SK-N-SH (cell line): ENCODE measurements at regions not wholly inside any gene's neighbourhood (a gene's known extent, or its start where the extent isn't known, plus 50 kb on each side); places are given as distances from the start of the nearest gene placed in this dataset.

Experiments used
- CTCF ChIA-PET: fragments of 300-600, 350-600 bp; formaldehyde crosslinking; extraction: SDS; loops from one replicate; lab custom pipeline; 2021; lab: Yijun Ruan, JAX
- POLR2A ChIA-PET: fragments of 350-600 bp; sonication (Branson Sonifier 250); formaldehyde crosslinking; extraction: SDS; loops from one replicate; lab custom pipeline; 2020; ENCODE audit warnings: antibody characterized with exemption, inconsistent platforms; lab: Yijun Ruan, JAX
- DNase-seq: peaks from one replicate; pipeline ENCODE4 v3.0.0; 2012
- H2AFZ ChIP-seq: fragments of 200-600 bp; sonication (generic); 2 replicates; pipeline ENCODE4 v1.8.1; 2016; ENCODE audit warnings: antibody characterized with exemption, mild to moderate bottlenecking, low read depth
- H3F3A ChIP-seq: fragments of 200-600 bp; sonication (generic); replicated peaks from 2 replicates; pipeline ENCODE3; 2016; ENCODE audit warnings: antibody characterized with exemption, mild to moderate bottlenecking; ENCODE audit not compliant: insufficient read depth
- H3K27ac ChIP-seq, 2 experiments: fragments of 200-500 bp in 1 of 2; fragments of 200-600 bp in 1 of 2; sonication (Bioruptor generic) in 1 of 2; sonication (generic), shearing (Covaris generic) in 1 of 2; 2 replicates each; pipeline versions ENCODE4 v1.5.1 to v1.6.1; 2014 to 2016; ENCODE audit warnings: low read depth in 2 of 2, inconsistent platforms in 1 of 2, low read length in 1 of 2, mild to moderate bottlenecking in 1 of 2, mixed read lengths in 1 of 2
- H3K27me3 ChIP-seq: fragments of 200-600 bp; sonication (generic), shearing (Covaris generic); 2 replicates; pipeline ENCODE4 v1.6.1; 2016; ENCODE audit warnings: mixed run types; ENCODE audit not compliant: insufficient read depth
- H3K36me3 ChIP-seq, 2 experiments: fragments of 200-500 bp in 1 of 2; fragments of 200-600 bp in 1 of 2; sonication (Bioruptor generic) in 1 of 2; sonication (generic) in 1 of 2; replicated peaks in 1 of 2; 2 replicates each; pipeline versions ENCODE3 to v1.5.1; 2014 to 2016; ENCODE audit warnings: low read length in 1 of 2, mild to moderate bottlenecking in 1 of 2; ENCODE audit not compliant: insufficient read depth in 2 of 2, control insufficient read depth in 1 of 2
- H3K4me1 ChIP-seq, 2 experiments: fragments of 200-500 bp in 1 of 2; fragments of 200-600 bp in 1 of 2; sonication (Bioruptor generic) in 1 of 2; sonication (generic), shearing (Covaris generic) in 1 of 2; 2 replicates each; pipeline versions ENCODE4 v1.5.1 to v1.6.1; 2014 to 2016; ENCODE audit warnings: low read depth in 1 of 2, low read length in 1 of 2, mixed run types in 1 of 2; ENCODE audit not compliant: insufficient read depth in 2 of 2, control insufficient read depth in 1 of 2
- H3K4me2 ChIP-seq: fragments of 200-600 bp; sonication (generic), shearing (Covaris generic); 2 replicates; pipeline ENCODE4 v1.6.1; 2017; ENCODE audit warnings: mixed run types
- H3K4me3 ChIP-seq, 2 experiments: fragments of 200-500 bp in 1 of 2; fragments of 200-600 bp in 1 of 2; sonication (Bioruptor generic) in 1 of 2; sonication (generic), shearing (Covaris generic) in 1 of 2; 2 replicates each; pipeline versions ENCODE4 v1.5.1 to v1.8.1; 2014 to 2016; ENCODE audit warnings: low read depth in 2 of 2, inconsistent platforms in 1 of 2, low read length in 1 of 2, mild to moderate bottlenecking in 1 of 2, mixed read lengths in 1 of 2, moderate library complexity in 1 of 2
- H3K79me2 ChIP-seq: fragments of 200-600 bp; sonication (generic); 2 replicates; pipeline ENCODE4 v1.8.1; 2017; ENCODE audit warnings: mild to moderate bottlenecking; ENCODE audit not compliant: insufficient read depth
- H3K9ac ChIP-seq: fragments of 200-600 bp; sonication (generic); 2 replicates; pipeline ENCODE4 v1.6.1; 2017; ENCODE audit warnings: mixed run types
- H3K9me2 ChIP-seq: fragments of 200-600 bp; sonication (generic); 2 replicates; pipeline ENCODE4 v1.6.1; 2017; ENCODE audit warnings: mixed run types
- H3K9me3 ChIP-seq: fragments of 200-600 bp; sonication (generic); 2 replicates; pipeline ENCODE4 v1.6.1; 2017; ENCODE audit warnings: mixed run types, mild to moderate bottlenecking, moderate library complexity
- H4K20me1 ChIP-seq: fragments of 200-600 bp; sonication (generic); 2 replicates; pipeline ENCODE4 v1.6.1; 2017; ENCODE audit warnings: mild to moderate bottlenecking, mixed run types; ENCODE audit not compliant: insufficient read depth
- ELF1 ChIP-seq: IDR thresholded peaks from 2 replicates; pipeline ENCODE4 v1.4.0; 2012
- EP300 ChIP-seq, 2 experiments: IDR thresholded peaks; 2 replicates each; pipeline versions ENCODE4 v1.4.0 to v1.6.1; 2012; ENCODE audit warnings: borderline replicate concordance in 1 of 2, low read depth in 1 of 2, low read length in 1 of 2
- EZH2phosphoT487 ChIP-seq: fragments of 200-600 bp; sonication (generic); IDR thresholded peaks from 2 replicates; pipeline ENCODE4 v1.6.1; 2017; ENCODE audit warnings: low read depth, mixed run types, mild to moderate bottlenecking, antibody characterized with exemption, moderate library complexity, borderline replicate concordance
- FOSL2 ChIP-seq: IDR thresholded peaks from 2 replicates; pipeline ENCODE4 v1.4.0; 2012; ENCODE audit warnings: low read depth, mild to moderate bottlenecking, moderate library complexity, borderline replicate concordance
- FOXJ3 ChIP-seq: sonication (generic); formaldehyde crosslinking; IDR thresholded peaks from 2 replicates; pipeline ENCODE4 v1.5.1; 2020; ENCODE audit warnings: mild to moderate bottlenecking, missing genetic modification reagents
- FOXM1 ChIP-seq: IDR thresholded peaks from 2 replicates; pipeline ENCODE4 v1.4.0; 2012; ENCODE audit warnings: low read depth, mild to moderate bottlenecking
- GATA2 ChIP-seq: sonication (generic); formaldehyde crosslinking; IDR thresholded peaks from 2 replicates; pipeline ENCODE4 v1.5.0; 2020; ENCODE audit warnings: mild to moderate bottlenecking, missing genetic modification reagents
- IRF3 ChIP-seq: fragments of 150-350 bp; IDR thresholded peaks from 2 replicates; pipeline ENCODE4 v1.6.1; 2016; ENCODE audit warnings: mild to moderate bottlenecking, low read depth, low read length
- MAX ChIP-seq: IDR thresholded peaks from 2 replicates; pipeline ENCODE4 v1.4.0; 2012; ENCODE audit warnings: low read depth
- NRF1 ChIP-seq: IDR thresholded peaks from 2 replicates; pipeline ENCODE4 v1.6.1; 2012; ENCODE audit warnings: low read depth, mild to moderate bottlenecking, low read length
- RAD21 ChIP-seq: IDR thresholded peaks from 2 replicates; pipeline ENCODE4 v1.6.1; 2012; ENCODE audit warnings: mild to moderate bottlenecking, low read length
- REST ChIP-seq: IDR thresholded peaks from 2 replicates; pipeline ENCODE4 v1.6.1; 2012; ENCODE audit warnings: mild to moderate bottlenecking, low read depth, low read length, moderate library complexity
- RFX5 ChIP-seq: IDR thresholded peaks from 2 replicates; pipeline ENCODE4 v1.6.1; 2012; ENCODE audit warnings: mild to moderate bottlenecking, improper control_type of control experiment, low read length
- RXRA ChIP-seq: IDR thresholded peaks from 2 replicates; pipeline ENCODE4 v1.4.0; 2012; ENCODE audit warnings: low read depth, mild to moderate bottlenecking, borderline replicate concordance
- SIN3A ChIP-seq: IDR thresholded peaks from 2 replicates; pipeline ENCODE4 v1.6.1; 2012; ENCODE audit warnings: low read depth, mild to moderate bottlenecking, low read length, moderate library complexity, borderline replicate concordance
- SMC3 ChIP-seq: IDR thresholded peaks from 2 replicates; pipeline ENCODE4 v1.6.1; 2012; ENCODE audit warnings: low read depth, low read length, improper control_type of control experiment
- TAF1 ChIP-seq: IDR thresholded peaks from 2 replicates; pipeline ENCODE4 v1.6.1; 2012; ENCODE audit warnings: low read depth, mild to moderate bottlenecking, low read length, moderate library complexity, borderline replicate concordance
- USF2 ChIP-seq: fragments of 150-350 bp; IDR thresholded peaks from 2 replicates; pipeline ENCODE4 v1.6.1; 2017; ENCODE audit warnings: antibody characterized with exemption, low read length, low read depth, borderline replicate concordance
- YY1 ChIP-seq: IDR thresholded peaks from 2 replicates; pipeline ENCODE4 v1.4.0; 2012; ENCODE audit warnings: low read depth, mild to moderate bottlenecking
- WGBS: methylation state at CpG from one replicate; pipeline ENCODE4 v1.1.6; 2017; ENCODE audit warnings: low lambda C conversion rate; 5-methylcytosine and 5-hydroxymethylcytosine counted together

- CTCF ChIA-PET: no interaction called here
- POLR2A ChIA-PET: no interaction called here
Measured at GRCh38 chr2:122027510-122028217, 272.2 kb downstream of the TSN start.

GRCh38 chr2:122028371-122029100 lies 273.1 kb downstream of the TSN start:
- Histone ChIP-seq H3K4me1 (peaks cover 0 to 12% of the 10 kb centered on the region in 2 experiments; a peak in 2 of 4 replicates), H3K36me3 (no peaks in the 10 kb centered on the region), H3F3A (no peaks in the 10 kb centered on the region), H2AFZ (no peak overlapping the region), H4K20me1 (no peaks in the 10 kb centered on the region), H3K9me2 (no peaks in the 10 kb centered on the region), H3K27ac (no peak overlapping the region), H3K9me3 (no peaks in the 10 kb centered on the region), H3K9ac (no peak overlapping the region), H3K4me3 (no peak overlapping the region), H3K4me2 (no peak overlapping the region), H3K79me2 (no peaks in the 10 kb centered on the region), H3K27me3 (no peaks in the 10 kb centered on the region)
- ChIA-PET POLR2A (no interaction called here), CTCF (interaction anchor here (1.4 kb wide), 1 partner anchor 53 kb away, joined by 3 read pairs; no protein-coding TSS in a partner anchor)
- WGBS: 4% methylated on average over 7 of the region's 7 CpGs
- DNase-seq: no peak
- TF ChIP-seq NRF1 (no peak), RFX5 (no peak), FOXM1 (no peak), RAD21 (no peak), ELF1 (no peak), EZH2phosphoT487 (no peak), RXRA (no peak), FOSL2 (no peak), TAF1 (no peak), GATA2 (CRISPR knock-in tag) (no peak), MAX (no peak), REST (no peak), YY1 (no peak), SMC3 (no peak), FOXJ3 (CRISPR knock-in tag) (no peak)

More at GRCh38 chr2:122027510-122028217, 272.2 kb downstream of the TSN start:
- no peak for TF ChIP-seq SMC3
- TF ChIP-seq EP300 (IDR thresholded peaks at IDR 0.05; ENCODE audit: borderline replicate concordance in 1 of 2, low read depth in 1 of 2, low read length in 1 of 2): no peak
- TF ChIP-seq FOSL2: no peak
- no peak for TF ChIP-seq USF2
- no peak for TF ChIP-seq IRF3
- TF ChIP-seq SIN3A: no peak
- no peak overlapping the region for H3K4me2 ChIP-seq
- no peaks in the 10 kb centered on the region for H3K79me2 ChIP-seq
- no peak overlapping the region for H3K4me3 ChIP-seq
- no peaks in the 10 kb centered on the region for H3K27me3 ChIP-seq
- H3K9ac ChIP-seq: no peak overlapping the region
- H3K9me2 ChIP-seq: no peaks in the 10 kb centered on the region
- H3K4me1 ChIP-seq: peaks cover 0 to 14% of the 10 kb centered on the region in 2 experiments; a peak in 2 of 4 replicates
- WGBS: 34% methylated on average over 7 of the region's 9 CpGs
- no peaks in the 10 kb centered on the region for H3F3A ChIP-seq
- H4K20me1 ChIP-seq: no peaks in the 10 kb centered on the region
- DNase-seq: no peak
- no peaks in the 10 kb centered on the region for H3K9me3 ChIP-seq
- no peak overlapping the region for H2AFZ ChIP-seq
- no peaks in the 10 kb centered on the region for H3K36me3 ChIP-seq
- H3K27ac ChIP-seq: no peak overlapping the region
